Activated naive CD8-positive, alpha-beta T cell treated with anti-CD3 and anti-CD28 coated beads for 36 hours (primary cell): ENCODE measurements at regions not wholly inside any gene's neighbourhood (a gene's known extent, or its start where the extent isn't known, plus 50 kb on each side); places are given as distances from the start of the nearest gene placed in this dataset.

Source experiments
- DNase-seq: peaks from one replicate; pipeline ENCODE4 v3.0.0; 2021
- H3K27ac Mint-ChIP-seq: one replicate; pipeline ENCODE4 v1.8.0; 2022; ENCODE audit warnings: mild to moderate bottlenecking, moderate library complexity, mixed read lengths
- H3K27me3 Mint-ChIP-seq: one replicate; pipeline ENCODE4 v1.8.0; 2022; ENCODE audit warnings: mild to moderate bottlenecking, mixed read lengths
- H3K36me3 Mint-ChIP-seq: one replicate; pipeline ENCODE4 v1.8.0; 2021; ENCODE audit warnings: mild to moderate bottlenecking, mixed read lengths
- H3K4me1 Mint-ChIP-seq: one replicate; pipeline ENCODE4 v1.8.0; 2021; ENCODE audit warnings: mixed read lengths
- H3K4me3 Mint-ChIP-seq: one replicate; pipeline ENCODE4 v1.8.0; 2022; ENCODE audit warnings: mild to moderate bottlenecking, moderate library complexity, mixed read lengths
- H3K9me3 Mint-ChIP-seq: one replicate; pipeline ENCODE4 v1.8.0; 2022; ENCODE audit warnings: mixed read lengths

- no peak for DNase-seq
- Mint-ChIP-seq H3K4me1 (peaks cover 2% of the 10 kb centered on the region), H3K4me3 (no peak overlapping the region), H3K27ac (no peak overlapping the region), H3K36me3 (no peaks in the 10 kb centered on the region), H3K27me3 (no peaks in the 10 kb centered on the region), H3K9me3 (peaks cover 5% of the 10 kb centered on the region)
Measured at GRCh38 chr3:27945229-27945628, 223.1 kb upstream of the EOMES start.

GRCh38 chr3:27960133-27960532 is 238.0 kb upstream of the EOMES start:
- Mint-ChIP-seq H3K27me3 (no peaks in the 10 kb centered on the region), H3K36me3 (no peaks in the 10 kb centered on the region), H3K4me1 (peaks cover 19% of the 10 kb centered on the region), H3K4me3 (no peak overlapping the region), H3K27ac (no peak overlapping the region), H3K9me3 (peaks cover 9% of the 10 kb centered on the region)
- no peak for DNase-seq

GRCh38 chr3:27963519-27963918 is 241.4 kb upstream of the EOMES start:
- H3K27ac Mint-ChIP-seq: no peak overlapping the region
- H3K27me3 Mint-ChIP-seq: no peaks in the 10 kb centered on the region
- DNase-seq: no peak
- H3K9me3 Mint-ChIP-seq: peaks cover 4% of the 10 kb centered on the region
- H3K4me1 Mint-ChIP-seq: peaks cover 19% of the 10 kb centered on the region
- H3K4me3 Mint-ChIP-seq: no peak overlapping the region
- no peaks in the 10 kb centered on the region for H3K36me3 Mint-ChIP-seq

GRCh38 chr3:27971600-27971999 is 249.5 kb upstream of the EOMES start:
- H3K36me3 Mint-ChIP-seq: no peaks in the 10 kb centered on the region
- no peak overlapping the region for H3K4me3 Mint-ChIP-seq
- DNase-seq: no peak
- H3K27ac Mint-ChIP-seq: no peak overlapping the region
- H3K4me1 Mint-ChIP-seq: no peaks in the 10 kb centered on the region
- H3K27me3 Mint-ChIP-seq: no peaks in the 10 kb centered on the region
- peaks cover 3% of the 10 kb centered on the region for H3K9me3 Mint-ChIP-seq

GRCh38 chr3:27976933-27977332 is 254.8 kb upstream of the EOMES start:
- H3K9me3 Mint-ChIP-seq: peaks cover 5% of the 10 kb centered on the region
- no peaks in the 10 kb centered on the region for H3K27me3 Mint-ChIP-seq
- H3K4me1 Mint-ChIP-seq: peaks cover 12% of the 10 kb centered on the region
- no peaks in the 10 kb centered on the region for H3K36me3 Mint-ChIP-seq
- DNase-seq: no peak
- H3K4me3 Mint-ChIP-seq: no peak overlapping the region
- no peak overlapping the region for H3K27ac Mint-ChIP-seq

GRCh38 chr3:27978440-27978839 is 256.3 kb upstream of the EOMES start:
- no peaks in the 10 kb centered on the region for H3K36me3 Mint-ChIP-seq
- no peak overlapping the region for H3K27ac Mint-ChIP-seq
- no peaks in the 10 kb centered on the region for H3K27me3 Mint-ChIP-seq
- peaks cover 6% of the 10 kb centered on the region for H3K9me3 Mint-ChIP-seq
- no peak for DNase-seq
- H3K4me1 Mint-ChIP-seq: peaks cover 12% of the 10 kb centered on the region
- no peak overlapping the region for H3K4me3 Mint-ChIP-seq

GRCh38 chr3:27985369-27986035 is 255.9 kb upstream of the CMC1 start:
- H3K27me3 Mint-ChIP-seq: no peaks in the 10 kb centered on the region
- H3K9me3 Mint-ChIP-seq: peaks cover 6% of the 10 kb centered on the region
- H3K27ac Mint-ChIP-seq: no peak overlapping the region
- DNase-seq: no peak
- H3K36me3 Mint-ChIP-seq: no peaks in the 10 kb centered on the region
- H3K4me3 Mint-ChIP-seq: no peak overlapping the region
- peaks cover 6% of the 10 kb centered on the region for H3K4me1 Mint-ChIP-seq

- Mint-ChIP-seq H3K27me3 (no peaks in the 10 kb centered on the region), H3K36me3 (no peaks in the 10 kb centered on the region), H3K4me3 (no peak overlapping the region), H3K4me1 (no peaks in the 10 kb centered on the region), H3K27ac (no peak overlapping the region), H3K9me3 (peaks cover 8% of the 10 kb centered on the region)
- no peak for DNase-seq
Measured at GRCh38 chr3:27986234-27986879, 255.1 kb upstream of the CMC1 start.

- DNase-seq: no peak
- H3K4me1 Mint-ChIP-seq: peaks cover 4% of the 10 kb centered on the region
- no peaks in the 10 kb centered on the region for H3K27me3 Mint-ChIP-seq
- H3K36me3 Mint-ChIP-seq: no peaks in the 10 kb centered on the region
- H3K27ac Mint-ChIP-seq: no peak overlapping the region
- H3K4me3 Mint-ChIP-seq: no peak overlapping the region
- H3K9me3 Mint-ChIP-seq: peaks cover 7% of the 10 kb centered on the region
Measured at GRCh38 chr3:27990324-27990723, 251.1 kb upstream of the CMC1 start.

GRCh38 chr3:27990837-27991236 is 250.6 kb upstream of the CMC1 start:
- Mint-ChIP-seq H3K4me3 (no peak overlapping the region), H3K36me3 (no peaks in the 10 kb centered on the region), H3K9me3 (peaks cover 7% of the 10 kb centered on the region), H3K4me1 (peaks cover 4% of the 10 kb centered on the region), H3K27me3 (no peaks in the 10 kb centered on the region), H3K27ac (no peak overlapping the region)
- no peak for DNase-seq

- Mint-ChIP-seq H3K27ac (no peak overlapping the region), H3K27me3 (no peaks in the 10 kb centered on the region), H3K4me1 (peaks cover 4% of the 10 kb centered on the region), H3K9me3 (peaks cover 9% of the 10 kb centered on the region), H3K4me3 (no peak overlapping the region), H3K36me3 (no peaks in the 10 kb centered on the region)
- DNase-seq: no peak
Measured at GRCh38 chr3:27993051-27993450, 248.4 kb upstream of the CMC1 start.

- peaks cover 14% of the 10 kb centered on the region for H3K9me3 Mint-ChIP-seq
- no peaks in the 10 kb centered on the region for H3K27me3 Mint-ChIP-seq
- H3K4me3 Mint-ChIP-seq: no peak overlapping the region
- no peak for DNase-seq
- no peaks in the 10 kb centered on the region for H3K4me1 Mint-ChIP-seq
- no peak overlapping the region for H3K27ac Mint-ChIP-seq
- H3K36me3 Mint-ChIP-seq: peaks cover 3% of the 10 kb centered on the region
Measured at GRCh38 chr3:28000608-28001007, 240.8 kb upstream of the CMC1 start.

GRCh38 chr3:28008235-28008634 is 233.2 kb upstream of the CMC1 start:
- Mint-ChIP-seq H3K4me1 (peaks cover 1% of the 10 kb centered on the region), H3K27ac (no peak overlapping the region), H3K4me3 (no peak overlapping the region), H3K27me3 (no peaks in the 10 kb centered on the region), H3K9me3 (peaks cover 3% of the 10 kb centered on the region), H3K36me3 (no peaks in the 10 kb centered on the region)
- DNase-seq: no peak

GRCh38 chr3:28012830-28013229 is 228.6 kb upstream of the CMC1 start:
- no peaks in the 10 kb centered on the region for H3K27me3 Mint-ChIP-seq
- peaks cover 2% of the 10 kb centered on the region for H3K9me3 Mint-ChIP-seq
- H3K4me1 Mint-ChIP-seq: peaks cover 7% of the 10 kb centered on the region
- H3K36me3 Mint-ChIP-seq: peaks cover 1% of the 10 kb centered on the region
- no peak overlapping the region for H3K27ac Mint-ChIP-seq
- DNase-seq: no peak
- H3K4me3 Mint-ChIP-seq: no peak overlapping the region

GRCh38 chr3:28013864-28014473 is 227.4 kb upstream of the CMC1 start:
- Mint-ChIP-seq H3K27ac (no peak overlapping the region), H3K9me3 (peaks cover 2% of the 10 kb centered on the region), H3K4me3 (no peak overlapping the region), H3K4me1 (peaks cover 7% of the 10 kb centered on the region), H3K27me3 (no peaks in the 10 kb centered on the region), H3K36me3 (peaks cover 1% of the 10 kb centered on the region)
- DNase-seq: no peak
